ENCODE measurements at regions not wholly inside any gene's neighbourhood (a gene's known extent, or its start where the extent isn't known, plus 50 kb on each side); places are given as distances from the start of the nearest gene placed in this dataset.

- H3K4me2 ChIP-seq (ENCODE audit: insufficient read depth, insufficient read length, low read length): no peak overlapping the region
- no peak for TF ChIP-seq CTCF (conservative IDR thresholded peaks at IDR 0.05)
- no peaks in the 10 kb centered on the region for H3K79me1 ChIP-seq (ENCODE audit: insufficient read depth, low read depth, low read length, poor library complexity, severe bottlenecking)
- H2BK12ac ChIP-seq (ENCODE audit: insufficient read length, low read depth, low read length): no peak overlapping the region
- no peaks in the 10 kb centered on the region for H3K27me3 ChIP-seq (ENCODE audit: insufficient read depth, low read length)
- Mint-ChIP-seq H3K9me3 (peaks cover 26 to 28% of the 10 kb centered on the region in 2 experiments), H3K4me1 (peaks cover 3 to 8% of the 10 kb centered on the region in 2 experiments; a peak in 2 of 4 replicates), H3K27ac (no peak overlapping the region), H3K27me3 (ENCODE audit: low read depth) (no peaks in the 10 kb centered on the region), H3K4me3 (no peak overlapping the region), H3K36me3 (ENCODE audit: insufficient read depth in 1 of 3, low read depth in 3 of 3) (peaks cover 12 to 44% (median 13%) of the 10 kb centered on the region in 3 experiments)
- no peak for DNase-seq
- H2BK20ac ChIP-seq (ENCODE audit: low read depth, low read length, poor library complexity, severe bottlenecking): no peak overlapping the region
- H3K79me2 ChIP-seq (ENCODE audit: insufficient read depth, low read length): no peaks in the 10 kb centered on the region
- H3K23ac ChIP-seq (ENCODE audit: insufficient read length, low read depth, low read length): no peak overlapping the region
- H3K4me1 ChIP-seq (ENCODE audit: insufficient read depth, low read length): no peaks in the 10 kb centered on the region
- no peaks in the 10 kb centered on the region for H4K20me1 ChIP-seq (ENCODE audit: control insufficient read depth, insufficient read depth, insufficient read length)
- no peak overlapping the region for H3K9ac ChIP-seq (ENCODE audit: extremely low read depth, insufficient read length, low read length)
- H3K18ac ChIP-seq (ENCODE audit: insufficient read length, low read depth, low read length): no peak overlapping the region
- H2BK15ac ChIP-seq (ENCODE audit: low read depth, low read length): no peak overlapping the region
- H2BK5ac ChIP-seq (ENCODE audit: insufficient read length, low read length): no peak overlapping the region
- H3K27ac ChIP-seq (ENCODE audit: insufficient read length, low read depth, low read length): no peak overlapping the region
- H4K8ac ChIP-seq (replicated peaks; ENCODE audit: insufficient read length, low read depth, low read length): no peak overlapping the region
- no peak overlapping the region for H3K4ac ChIP-seq (ENCODE audit: low read depth, low read length)
- no peak overlapping the region for H4K5ac ChIP-seq (ENCODE audit: insufficient read length, low read depth, low read length)
- H3T11ph ChIP-seq (ENCODE audit: low read length): no peak overlapping the region
- no peak overlapping the region for H2AFZ ChIP-seq (ENCODE audit: low read length)
- H2AK5ac ChIP-seq (ENCODE audit: insufficient read length, low read length): no peak overlapping the region
- H4K91ac ChIP-seq (ENCODE audit: insufficient read length, low read depth, low read length): no peak overlapping the region
- no peak overlapping the region for H3K14ac ChIP-seq (ENCODE audit: insufficient read depth, low read length)
- H2BK120ac ChIP-seq (ENCODE audit: low read depth, low read length, poor library complexity, severe bottlenecking): no peak overlapping the region
- no peaks in the 10 kb centered on the region for H3K23me2 ChIP-seq (ENCODE audit: insufficient read length, low read depth, low read length, poor library complexity, severe bottlenecking)
- H3K9me3 ChIP-seq (ENCODE audit: control insufficient read depth, low read depth, low read length): no peaks in the 10 kb centered on the region
- no CpG with 5 or more reads among the region's 3 CpGs for WGBS (ENCODE audit: extremely low coverage, insufficient read length, low lambda C conversion rate)
- H3K56ac ChIP-seq (ENCODE audit: insufficient read length, low read depth, low read length): no peak overlapping the region
Measured at GRCh38 chr2:234869969-234870368, 81.8 kb upstream of the SH3BP4 start.
